CD1c-positive myeloid dendritic cell (primary cell): ENCODE measurements at regions not wholly inside any gene's neighbourhood (a gene's known extent, or its start where the extent isn't known, plus 50 kb on each side); places are given as distances from the start of the nearest gene placed in this dataset.

Source experiments
- DNase-seq: peaks from one replicate; pipeline ENCODE4 v3.0.0-alpha.2; 2016; ENCODE audit errors: extremely low spot score

DNA sequence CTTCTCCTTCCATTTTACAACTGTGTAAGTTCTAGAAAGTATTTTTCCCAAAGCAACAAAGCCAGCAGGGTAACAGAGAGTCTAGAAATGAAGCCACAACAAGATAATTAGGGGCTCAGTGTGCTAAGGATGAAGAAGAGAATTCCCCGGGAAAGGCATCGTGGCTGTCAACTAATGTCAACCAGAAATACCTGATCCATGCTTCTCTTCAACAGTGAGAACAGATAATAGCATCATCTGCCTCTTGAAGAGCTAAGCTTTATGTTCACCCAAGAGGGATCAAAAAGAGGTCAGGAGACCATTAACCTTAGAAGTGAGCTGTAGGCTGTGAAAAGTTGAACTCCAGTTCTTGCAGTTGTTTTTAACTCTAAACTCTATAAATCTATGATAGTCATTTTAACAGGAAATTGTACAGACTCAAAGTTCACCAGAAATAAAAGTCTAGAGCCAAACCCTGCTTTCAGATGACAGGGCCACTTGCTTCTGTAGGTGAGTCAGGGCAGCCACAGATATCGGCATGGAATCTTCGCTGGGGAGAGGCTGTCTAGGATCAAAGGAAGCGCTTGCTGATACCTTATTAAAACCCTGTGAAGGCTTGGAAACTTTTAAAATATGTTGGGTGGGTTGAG lies 540.7 kb upstream of the ID2 start:
- DNase-seq = no peak

DNA sequence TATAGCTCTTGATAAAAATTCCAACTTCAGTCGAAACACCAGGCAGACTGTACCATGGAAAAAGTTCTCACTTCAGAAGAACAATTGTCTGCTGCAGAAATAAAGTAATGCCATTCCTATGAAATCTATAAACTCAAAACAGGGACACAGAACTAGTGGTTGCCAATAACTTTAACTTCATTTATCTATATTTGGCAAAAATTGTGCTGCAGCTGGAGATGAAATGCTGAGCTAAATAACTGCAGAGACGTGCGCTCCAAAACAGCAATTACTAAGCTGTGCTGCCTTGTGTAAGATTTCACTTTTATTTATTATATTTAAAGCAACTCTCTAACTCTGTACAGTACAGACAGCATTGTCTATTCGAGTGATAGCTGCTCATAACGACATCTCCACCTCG lies 540.1 kb upstream of the ID2 start:
- no peak for DNase-seq

DNA sequence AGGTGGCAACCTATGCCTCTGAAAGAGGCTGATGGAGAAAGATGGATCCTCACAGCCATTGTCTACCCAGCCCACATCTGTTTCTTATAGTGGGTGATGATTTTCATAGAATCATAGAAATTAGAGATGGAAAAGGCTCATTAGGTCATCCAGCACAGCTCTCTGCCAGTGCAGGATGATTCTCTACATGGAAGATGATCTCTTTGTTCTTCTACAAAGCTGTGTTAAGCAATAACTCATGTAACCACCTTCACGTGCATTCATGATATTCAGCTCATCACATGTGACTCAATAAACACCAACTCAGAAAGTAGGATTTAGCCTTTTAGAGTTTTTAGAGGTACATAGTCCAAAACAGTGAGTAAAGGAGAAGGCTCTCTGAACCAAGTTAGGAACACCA lies 539.4 kb upstream of the ID2 start:
- DNase-seq = no peak

DNA sequence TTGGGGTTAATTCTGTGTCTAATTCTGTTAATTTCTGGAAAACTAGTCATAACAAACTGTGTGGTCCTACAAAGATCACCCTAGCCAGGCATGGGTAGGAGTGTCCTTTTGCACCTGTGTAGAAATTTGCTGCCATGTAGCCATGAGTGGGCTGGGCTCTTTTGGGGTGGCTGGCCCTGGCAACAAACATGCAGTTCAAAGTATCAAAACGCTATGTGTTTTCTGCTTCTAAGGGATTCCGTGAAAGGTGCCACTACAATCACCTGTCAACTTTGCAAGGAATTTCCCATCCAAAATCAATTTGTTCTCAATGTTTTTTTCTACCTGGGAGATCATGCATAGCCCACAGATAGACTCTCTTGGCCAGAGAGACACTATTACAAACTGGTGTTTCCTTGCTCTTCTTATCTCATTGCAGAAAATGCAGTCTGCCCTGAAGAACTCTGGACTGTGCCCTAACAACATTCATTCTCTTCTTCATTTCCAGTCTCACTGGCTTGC lies 537.7 kb upstream of the ID2 start:
- DNase-seq = no peak

DNA sequence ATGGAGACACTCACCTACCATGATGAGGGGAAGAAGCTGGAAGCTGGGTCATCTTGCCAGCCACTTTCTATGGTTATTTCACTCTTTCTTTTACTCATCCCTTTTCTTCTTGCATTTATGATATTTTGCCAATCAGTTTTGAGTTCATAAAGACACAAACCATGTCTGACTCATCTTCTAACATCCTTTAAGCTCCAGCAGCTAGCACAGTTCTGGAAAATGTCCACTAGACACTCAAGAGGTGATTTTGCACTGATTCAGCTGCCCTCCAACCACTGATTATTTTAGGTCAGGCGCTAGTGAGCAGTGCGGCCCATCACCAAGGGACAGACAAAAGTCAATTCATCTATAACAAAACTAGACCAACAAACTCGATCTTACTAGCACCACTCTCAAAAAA lies 537.1 kb upstream of the ID2 start:
- no peak for DNase-seq

DNA sequence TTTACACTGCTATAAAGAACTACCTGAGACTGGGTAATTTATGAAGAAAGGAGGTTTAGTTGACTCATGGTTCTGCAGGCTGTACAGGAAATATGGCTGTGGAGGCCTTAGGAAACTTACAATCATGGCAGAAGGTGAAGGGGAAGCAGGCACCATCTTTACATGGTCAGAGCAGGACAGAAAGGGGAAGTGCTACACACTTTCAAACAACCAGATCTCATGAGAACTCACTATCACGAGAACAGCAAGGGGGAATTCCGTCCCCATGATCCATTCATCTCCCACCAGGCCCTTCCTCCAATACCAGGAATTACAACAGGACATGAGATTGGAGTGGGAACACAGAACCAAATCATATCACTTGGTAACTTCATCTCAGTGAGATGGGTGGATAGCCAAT lies 536.5 kb upstream of the ID2 start:
- peak; percentile 65 for DNase-seq

DNA sequence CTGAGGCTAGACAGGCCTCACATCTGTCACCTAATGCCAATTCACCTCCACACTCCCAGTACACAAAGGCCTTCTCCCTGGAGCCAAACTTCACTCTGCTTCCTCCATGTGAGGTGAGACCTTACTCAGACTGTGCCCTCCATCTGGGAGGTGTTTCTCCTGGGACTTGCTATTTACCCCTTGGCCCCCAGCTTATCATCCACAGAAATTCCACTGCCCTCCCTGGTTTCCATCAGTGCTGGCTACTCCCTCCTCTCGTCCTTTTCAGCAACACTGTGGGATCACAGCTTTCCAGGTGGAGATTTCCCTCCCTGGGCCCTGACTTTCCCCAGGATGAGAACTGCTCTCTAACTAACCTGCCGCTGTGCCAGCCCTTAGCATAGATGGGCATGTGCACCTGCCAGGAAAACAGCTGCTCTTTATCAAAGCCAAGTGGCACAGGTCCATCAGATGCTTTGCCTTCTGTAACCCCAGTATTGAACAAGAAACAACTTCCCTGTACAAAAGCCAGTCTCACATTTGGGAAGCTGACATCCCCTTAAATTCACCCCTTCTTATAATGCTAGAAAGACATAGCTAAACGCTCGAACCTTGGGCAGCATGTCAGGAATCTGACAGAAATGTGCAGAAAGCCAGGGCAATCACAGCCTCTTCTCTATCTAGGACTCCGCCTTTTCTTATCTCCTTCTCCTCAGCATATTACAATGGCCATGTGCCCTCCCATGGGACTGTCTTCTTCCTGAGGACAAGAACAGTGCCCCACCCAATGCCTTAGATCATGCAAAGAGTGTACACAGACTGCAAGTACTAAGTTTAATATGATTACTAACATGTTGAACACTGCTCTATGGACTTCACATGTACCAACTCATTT lies 535.5 kb upstream of the ID2 start:
- no peak for DNase-seq

DNA sequence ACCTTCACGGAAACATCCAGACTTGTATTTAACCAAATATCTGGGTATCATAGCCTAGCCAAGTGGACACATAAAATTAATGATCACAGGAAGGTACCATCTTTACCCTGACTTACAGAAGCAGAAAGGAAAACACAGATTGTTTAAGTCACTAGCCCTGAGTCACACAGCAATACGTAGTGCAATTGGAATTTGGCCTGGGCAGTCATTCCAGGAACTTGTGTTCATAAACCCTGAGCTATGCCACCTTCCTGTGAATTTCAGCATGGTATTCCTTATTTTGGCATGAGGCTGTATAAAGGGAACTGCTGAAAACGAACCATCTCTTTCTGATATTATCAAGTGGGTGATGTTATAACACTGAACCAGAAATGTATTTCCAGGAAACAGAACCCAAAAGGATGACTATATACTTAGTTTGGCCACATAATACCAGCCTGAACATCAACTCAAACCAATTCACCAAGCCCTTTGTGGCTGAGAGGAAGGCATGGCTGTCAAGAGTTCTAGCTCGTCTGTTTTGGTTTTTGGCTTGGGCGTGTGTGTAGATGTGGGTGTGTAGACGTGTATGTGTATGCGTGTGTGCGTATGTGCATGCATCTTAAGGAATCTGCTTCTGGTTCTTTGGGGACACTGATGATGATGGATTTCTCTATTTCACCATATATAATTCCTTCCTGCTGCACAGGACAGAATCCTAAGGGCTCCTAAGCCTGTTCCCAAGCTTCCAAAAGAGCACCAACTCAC lies 533.4 kb upstream of the ID2 start:
- no peak for DNase-seq

DNA sequence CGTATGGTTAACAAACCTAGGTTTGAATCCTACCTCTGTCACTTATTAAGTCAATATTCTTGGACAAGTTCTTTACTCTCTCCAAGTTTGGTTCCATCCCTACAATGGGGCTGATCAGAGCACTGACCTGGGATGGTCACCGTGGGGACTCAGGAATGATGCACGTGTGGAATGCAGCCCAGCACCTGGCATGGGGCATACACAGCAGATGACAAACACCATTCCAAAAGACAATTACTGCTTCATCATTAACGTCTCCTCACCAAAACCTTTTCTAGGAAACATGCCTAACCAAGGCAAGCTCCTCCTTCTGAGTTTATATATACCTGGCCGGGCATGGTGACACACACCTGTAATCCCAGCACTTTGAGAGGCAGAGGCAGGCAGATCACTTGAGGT lies 532.9 kb upstream of the ID2 start:
- DNase-seq = no peak

DNA sequence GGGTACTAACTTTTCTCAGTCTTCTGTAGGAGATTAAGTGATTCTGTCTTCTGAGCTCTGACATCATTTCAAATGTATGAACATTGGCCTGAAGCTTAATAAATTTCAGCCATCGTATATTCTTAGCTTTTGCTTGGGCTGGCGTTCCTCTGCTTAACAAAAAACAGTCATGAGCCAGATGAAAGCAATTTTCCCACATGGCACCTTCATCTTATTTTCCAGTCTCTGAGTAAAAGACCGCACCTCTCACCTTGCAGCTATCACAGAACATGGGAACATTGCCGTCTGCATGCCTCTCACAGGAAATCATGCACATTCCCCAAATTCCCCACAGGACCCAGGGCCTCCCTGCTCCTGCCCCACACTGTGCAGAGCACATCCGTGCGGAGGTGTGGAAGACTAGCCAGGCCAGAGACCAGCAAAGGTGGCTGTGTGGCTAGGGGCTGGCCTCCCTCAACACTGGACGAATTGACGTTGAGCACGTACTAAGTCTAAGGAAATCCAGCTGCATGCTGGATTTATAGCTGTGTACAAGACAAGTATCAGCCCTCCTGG lies 531.8 kb upstream of the ID2 start:
- DNase-seq = no peak

DNA sequence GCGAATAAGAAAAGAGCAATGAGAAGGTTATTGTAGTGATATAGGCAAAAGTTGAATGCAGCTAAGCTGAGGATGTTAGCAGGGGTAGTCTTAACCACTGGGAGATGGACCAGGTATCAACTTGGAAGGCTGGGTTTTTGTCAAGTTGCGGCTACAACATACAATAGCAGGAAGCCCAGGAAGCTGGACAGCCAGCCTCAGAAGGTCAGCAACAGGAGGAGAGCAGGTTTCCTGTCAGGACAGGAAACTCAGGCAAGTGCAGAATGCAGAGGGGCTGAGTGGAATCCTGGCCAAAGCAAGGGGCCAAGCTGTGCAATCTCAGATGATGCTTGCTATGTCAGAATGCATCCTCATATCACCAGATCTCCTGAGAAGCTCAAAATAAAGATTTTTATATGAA lies 530.0 kb upstream of the ID2 start:
- DNase-seq = no peak

DNA sequence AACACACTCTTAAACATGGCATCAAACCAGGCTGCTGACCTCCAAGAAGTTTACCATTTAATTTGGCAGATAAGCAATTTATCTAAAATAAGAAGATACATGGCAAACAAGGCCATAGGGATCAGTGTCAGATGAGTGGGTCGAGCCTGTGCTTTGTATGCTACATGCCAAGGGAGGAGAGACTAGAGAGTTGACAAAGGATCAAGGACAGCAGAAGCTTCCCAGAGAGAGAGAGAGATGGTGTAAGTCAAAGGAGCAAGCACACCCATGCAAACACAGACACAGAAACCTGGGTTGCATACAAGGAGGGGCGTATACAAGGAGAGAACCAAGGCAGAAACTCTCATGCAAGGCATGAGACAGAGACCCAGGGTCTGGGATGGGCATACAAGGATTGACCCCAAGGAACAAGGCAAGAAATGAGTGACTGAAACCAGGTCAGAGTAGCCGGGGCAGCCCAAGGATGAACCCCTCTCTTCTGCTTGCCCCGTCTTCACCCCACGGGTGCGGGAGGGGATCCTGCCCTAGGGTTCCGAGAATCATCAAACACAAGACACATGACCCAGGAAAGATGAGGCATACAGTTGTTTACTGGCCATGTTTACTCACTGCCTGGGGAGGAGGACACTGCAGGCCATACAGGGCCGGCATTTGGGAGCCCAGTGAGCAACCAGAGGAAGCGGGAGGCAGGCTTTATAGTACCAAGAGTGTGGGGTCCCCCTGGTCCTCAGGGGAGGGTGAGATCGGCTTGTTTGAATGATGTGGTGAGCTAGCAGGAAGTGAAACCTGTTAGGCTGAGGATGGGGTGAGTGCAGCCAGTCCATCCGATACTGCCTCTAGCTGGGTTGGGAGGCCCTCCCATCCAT lies 529.2 kb upstream of the ID2 start:
- DNase-seq = peak; percentile 28

DNA sequence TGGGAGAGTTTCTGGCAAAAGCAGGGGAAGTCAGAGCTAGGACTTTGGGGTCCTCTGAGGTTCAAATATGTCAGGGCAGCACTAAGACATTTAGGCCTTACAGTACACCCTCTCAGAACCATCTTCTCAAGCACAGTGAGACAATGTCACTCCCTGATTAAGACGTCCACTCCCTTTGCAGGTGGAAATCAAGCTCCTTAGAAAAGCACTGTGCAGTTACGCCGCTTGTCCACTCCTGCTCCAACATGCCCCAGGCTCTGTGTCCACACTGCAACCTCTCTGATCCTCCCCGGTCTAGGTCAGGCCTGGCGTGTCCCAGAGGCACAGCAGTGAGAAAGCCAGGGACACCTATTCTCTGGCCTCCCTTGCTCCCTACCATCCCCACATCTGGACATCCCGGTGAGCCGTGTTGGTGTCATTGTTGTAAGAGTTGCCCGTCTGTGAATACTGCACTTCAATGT lies 528.6 kb upstream of the ID2 start:
- DNase-seq = no peak

DNA sequence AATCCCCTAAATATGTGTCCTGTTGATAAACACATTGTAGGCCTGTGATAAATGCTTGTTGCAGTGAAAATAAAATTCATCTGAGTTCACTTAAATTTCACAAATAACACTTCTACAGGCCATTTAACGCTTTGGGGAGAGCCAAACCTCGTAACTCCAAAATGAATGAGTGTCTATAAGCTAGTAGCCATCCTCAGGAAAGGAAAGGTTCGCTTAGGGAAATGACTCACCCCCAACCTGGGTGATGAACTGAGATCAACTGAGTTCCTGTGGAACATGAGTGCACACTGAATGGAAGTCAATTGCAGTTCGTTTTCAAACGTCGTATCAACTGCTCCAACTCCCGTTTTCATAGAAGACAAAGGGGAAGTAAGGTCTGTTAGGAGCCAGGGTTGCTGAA lies 527.6 kb upstream of the ID2 start:
- no peak for DNase-seq

DNA sequence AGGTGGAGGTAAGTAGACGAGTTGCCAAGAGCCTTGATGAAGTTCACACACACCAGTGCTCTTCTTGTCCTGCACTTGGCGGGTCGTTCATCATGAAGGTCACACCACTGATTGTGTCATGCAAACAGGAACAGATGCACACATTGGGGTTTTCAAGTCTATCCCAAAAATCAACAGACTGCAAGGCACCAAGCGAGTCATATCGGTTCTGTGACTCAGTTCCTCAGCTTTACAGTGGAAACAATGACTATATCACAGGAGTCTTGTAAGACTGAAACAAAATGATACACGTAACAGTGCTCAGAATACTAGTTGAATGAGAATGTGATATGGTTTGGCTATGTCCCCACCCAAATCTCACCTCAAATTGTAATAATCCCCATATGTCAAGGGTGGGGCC lies 526.9 kb upstream of the ID2 start:
- DNase-seq = peak; percentile 12

DNA sequence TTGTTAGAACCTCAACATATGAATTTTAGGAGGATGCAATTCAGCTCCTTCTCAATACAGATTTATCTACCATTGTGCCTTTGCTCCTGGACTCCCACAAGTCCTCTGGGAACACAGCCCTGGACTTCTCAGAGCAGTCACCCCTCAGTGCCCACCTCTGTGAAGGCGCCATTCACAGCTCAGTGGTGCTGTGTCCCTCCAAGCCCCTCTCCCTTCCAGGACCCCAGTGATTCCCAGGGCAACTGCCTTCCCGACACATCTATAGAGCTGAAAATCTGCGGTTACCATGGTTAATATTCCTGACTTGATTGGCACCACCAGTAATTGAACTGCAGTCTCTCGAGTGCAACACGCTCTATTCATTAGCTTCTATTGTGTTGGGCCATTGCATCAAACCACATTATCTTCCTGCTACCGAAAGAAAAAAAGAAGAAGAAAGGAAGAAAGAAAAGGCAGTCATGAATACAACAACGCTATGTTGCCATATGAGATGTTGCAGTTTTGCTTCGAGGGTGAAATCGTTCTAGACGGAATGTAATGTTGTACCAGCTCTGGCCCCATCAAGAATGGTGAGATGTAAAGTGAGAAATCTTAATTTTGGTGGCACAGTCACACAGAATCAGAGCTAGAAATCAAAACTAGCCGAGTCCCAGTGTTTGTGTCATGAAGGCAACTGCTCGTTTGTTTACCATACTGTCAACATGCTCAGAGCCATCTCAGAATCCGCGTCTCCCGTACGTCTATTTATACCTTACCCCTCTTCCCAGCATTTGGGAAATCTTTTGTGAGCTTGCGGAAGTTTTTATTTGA lies 524.0 kb upstream of the ID2 start:
- DNase-seq = no peak

DNA sequence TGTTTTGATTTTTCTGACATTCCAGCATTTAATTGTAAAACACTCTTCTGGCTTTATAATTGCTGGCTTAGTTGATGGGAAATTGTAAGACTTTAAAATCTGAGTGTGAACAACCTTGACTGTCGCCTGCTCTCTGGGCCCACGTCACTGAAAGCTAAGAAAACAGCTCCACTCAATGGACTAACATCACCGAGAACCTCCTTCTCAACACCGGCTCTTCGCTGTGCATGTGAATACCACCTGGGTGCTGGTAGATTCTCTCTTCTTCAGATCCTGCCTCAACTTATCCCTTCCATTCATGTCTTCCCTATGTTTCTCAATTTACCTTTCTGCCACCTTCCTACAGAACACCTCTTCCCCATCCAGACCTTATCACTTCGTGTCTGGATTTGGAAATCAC lies 523.1 kb upstream of the ID2 start:
- DNase-seq = no peak

DNA sequence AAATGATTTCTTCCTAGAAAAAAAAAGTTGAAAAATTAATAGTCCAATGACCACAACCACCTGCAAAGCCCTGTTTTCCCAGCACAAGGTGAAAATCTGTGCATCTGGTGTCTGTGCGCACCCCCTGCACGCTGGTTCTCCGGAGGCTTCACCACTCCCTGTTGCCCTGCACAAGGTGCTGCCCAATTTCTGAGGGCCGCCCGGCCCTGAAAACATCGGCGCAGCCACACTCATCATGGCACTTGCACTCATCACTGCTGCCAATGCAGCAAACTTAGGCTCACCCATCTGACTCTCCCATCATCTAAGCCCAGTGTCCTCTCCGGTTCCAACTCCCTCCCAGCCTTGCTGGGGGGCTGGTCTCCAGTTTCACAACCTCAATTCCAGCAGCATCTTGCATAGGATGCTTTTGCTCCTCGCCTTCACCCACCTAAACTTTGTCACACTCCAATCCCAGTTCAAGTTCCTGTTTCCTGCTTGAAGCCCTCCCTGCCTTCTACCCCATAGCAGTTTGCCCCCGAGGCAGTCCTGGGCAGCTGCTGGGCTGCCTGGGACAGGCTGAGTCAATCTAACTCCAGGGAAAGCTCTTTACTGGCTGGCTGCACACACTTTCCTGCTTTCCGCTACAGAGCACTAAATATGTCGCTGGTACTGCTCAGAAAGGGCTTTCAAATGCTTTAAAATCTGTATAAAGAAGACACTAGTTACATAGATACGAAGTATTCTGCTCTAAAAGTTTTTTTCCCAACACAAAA lies 522.5 kb upstream of the ID2 start:
- peak; percentile 39 for DNase-seq

DNA sequence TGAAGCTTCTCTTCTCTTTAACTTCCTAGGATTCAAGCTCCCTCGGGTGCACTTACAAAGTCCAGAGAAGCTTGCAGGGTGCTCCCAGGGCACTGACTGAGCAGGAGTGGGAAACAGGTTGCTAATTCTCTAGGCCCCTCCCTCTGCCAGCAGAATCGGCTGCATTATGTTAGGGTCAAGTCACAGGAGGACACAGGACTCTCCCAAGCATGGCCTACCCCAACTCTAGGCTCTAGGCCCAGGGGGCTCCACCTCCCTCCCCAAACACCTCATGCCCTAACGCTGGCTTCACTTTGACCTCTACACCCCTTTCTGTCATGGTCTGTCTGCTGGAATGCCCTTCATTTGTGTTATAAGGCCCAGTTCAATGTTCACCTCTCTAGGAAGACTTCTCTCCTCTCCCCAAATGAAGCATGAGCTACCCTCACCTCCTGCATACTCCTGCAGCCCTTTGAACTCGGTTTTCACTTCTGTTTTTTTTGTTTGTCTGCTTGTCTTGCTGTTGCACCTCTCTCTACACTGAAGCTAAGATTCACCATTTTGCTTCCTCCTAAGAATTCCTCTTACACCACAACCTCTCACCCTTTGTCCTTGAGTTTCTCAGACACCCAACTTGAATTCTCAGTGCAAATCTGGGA lies 521.8 kb upstream of the ID2 start:
- peak; percentile 34 for DNase-seq
